ENCODE measurements at regions not wholly inside any gene's neighbourhood (a gene's known extent, or its start where the extent isn't known, plus 50 kb on each side); places are given as distances from the start of the nearest gene placed in this dataset.

DNA sequence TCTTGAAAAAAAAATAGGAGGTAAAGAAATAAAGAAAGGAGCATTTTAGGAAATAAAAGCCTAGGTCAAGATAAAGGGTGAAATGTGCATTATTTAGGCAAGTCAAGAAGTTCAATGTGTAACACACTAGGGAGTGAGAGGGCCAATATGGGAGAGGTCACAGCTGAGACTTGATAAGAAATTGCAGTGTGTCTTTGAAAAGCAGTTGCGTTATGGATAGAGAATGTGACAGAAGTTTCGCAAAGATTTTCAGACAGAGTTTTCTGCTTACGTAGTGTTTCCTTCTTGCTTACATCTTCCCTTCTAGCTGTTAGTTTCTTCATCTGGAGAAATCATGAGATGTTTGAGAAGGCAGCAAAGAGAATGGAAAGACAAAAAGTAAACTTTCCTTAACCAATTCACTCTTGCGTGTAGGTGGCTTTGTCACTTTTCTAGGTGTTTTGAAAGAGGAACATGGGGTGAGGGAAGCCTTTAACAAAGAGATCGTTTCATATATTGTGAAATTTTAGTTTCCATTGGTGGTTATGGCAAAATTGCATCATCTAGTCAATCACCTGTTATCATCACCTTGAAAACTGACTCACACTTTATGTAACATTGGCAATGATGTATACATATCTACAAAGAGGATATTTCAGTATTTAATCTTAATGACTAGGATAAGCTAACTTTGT is 975.5 kb downstream of the OLFM4 start:
- ATAC-seq = no peak
- Histone ChIP-seq H3K27me3 (no peaks in the 10 kb centered on the region), H3K9me3 (no peaks in the 10 kb centered on the region), H3K4me3 (no peak overlapping the region), H3K36me3 (no peaks in the 10 kb centered on the region), H3K4me1 (no peaks in the 10 kb centered on the region), H3K27ac (no peak overlapping the region)
- intact Hi-C loops (cut with DNase I) = no loop called here
- no peak for TF ChIP-seq CTCF (IDR thresholded peaks at IDR 0.05)
- DNase-seq = no peak

GRCh38 chr13:54016542-54016941 is 987.9 kb downstream of the OLFM4 start:
- Histone ChIP-seq H3K27ac (no peak overlapping the region), H3K27me3 (no peaks in the 10 kb centered on the region), H3K4me1 (no peaks in the 10 kb centered on the region), H3K36me3 (no peaks in the 10 kb centered on the region), H3K4me3 (no peak overlapping the region), H3K9me3 (no peaks in the 10 kb centered on the region)
- intact Hi-C loops (cut with DNase I) = no loop called here
- no peak for DNase-seq
- ATAC-seq = no peak
- TF ChIP-seq CTCF (IDR thresholded peaks at IDR 0.05) = no peak

DNA sequence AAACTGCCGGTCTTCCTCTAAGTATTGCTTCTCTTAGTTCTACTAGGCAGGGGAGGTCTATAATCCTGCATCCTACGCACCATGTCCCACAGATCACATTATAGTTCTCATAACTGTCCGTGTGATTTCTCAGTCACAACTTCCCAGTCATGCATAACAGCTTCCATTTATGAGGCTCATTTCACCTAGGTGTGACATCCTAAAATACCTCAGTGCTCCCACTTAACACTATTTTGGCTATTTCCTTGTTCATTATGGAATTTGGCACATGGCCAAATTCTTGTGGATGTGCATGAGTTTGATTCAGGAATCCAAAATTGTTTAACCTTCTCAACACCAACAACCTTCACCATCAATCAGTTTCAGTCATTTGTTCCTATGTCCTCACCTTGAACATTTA is 989.9 kb downstream of the OLFM4 start:
- Histone ChIP-seq H3K27me3 (no peaks in the 10 kb centered on the region), H3K9me3 (no peaks in the 10 kb centered on the region), H3K27ac (no peak overlapping the region), H3K4me3 (no peak overlapping the region), H3K36me3 (no peaks in the 10 kb centered on the region), H3K4me1 (no peaks in the 10 kb centered on the region)
- intact Hi-C loops (cut with DNase I) = no loop called here
- no peak for TF ChIP-seq CTCF (IDR thresholded peaks at IDR 0.05)
- DNase-seq = no peak
- ATAC-seq = no peak

DNA sequence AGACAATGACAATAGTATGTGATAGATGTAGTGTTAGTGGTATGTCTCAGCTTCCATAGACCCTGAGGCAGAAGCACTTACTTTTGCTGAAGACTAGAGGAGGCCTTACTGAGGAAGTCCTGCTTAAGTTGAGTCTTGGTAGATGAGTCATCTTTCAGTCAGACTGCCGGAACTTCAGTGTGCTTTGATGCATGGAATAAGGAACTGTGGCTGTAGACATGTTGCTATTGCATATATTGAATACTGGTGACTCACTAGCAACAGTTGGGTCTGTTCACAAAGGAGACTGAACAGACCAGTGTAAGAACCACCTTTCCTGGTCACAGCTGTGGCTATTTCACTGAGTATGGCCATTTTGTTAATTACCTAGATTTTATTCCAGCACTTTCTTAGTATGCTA is 1000.6 kb downstream of the OLFM4 start:
- H3K4me1 ChIP-seq = no peaks in the 10 kb centered on the region
- H3K27me3 ChIP-seq = no peaks in the 10 kb centered on the region
- no peaks in the 10 kb centered on the region for H3K36me3 ChIP-seq
- ATAC-seq = no peak
- no peak for TF ChIP-seq CTCF (IDR thresholded peaks at IDR 0.05)
- no peak for DNase-seq
- intact Hi-C loops (cut with DNase I) = no loop called here
- H3K4me3 ChIP-seq = no peak overlapping the region
- H3K9me3 ChIP-seq = peaks cover 3% of the 10 kb centered on the region
- no peak overlapping the region for H3K27ac ChIP-seq

DNA sequence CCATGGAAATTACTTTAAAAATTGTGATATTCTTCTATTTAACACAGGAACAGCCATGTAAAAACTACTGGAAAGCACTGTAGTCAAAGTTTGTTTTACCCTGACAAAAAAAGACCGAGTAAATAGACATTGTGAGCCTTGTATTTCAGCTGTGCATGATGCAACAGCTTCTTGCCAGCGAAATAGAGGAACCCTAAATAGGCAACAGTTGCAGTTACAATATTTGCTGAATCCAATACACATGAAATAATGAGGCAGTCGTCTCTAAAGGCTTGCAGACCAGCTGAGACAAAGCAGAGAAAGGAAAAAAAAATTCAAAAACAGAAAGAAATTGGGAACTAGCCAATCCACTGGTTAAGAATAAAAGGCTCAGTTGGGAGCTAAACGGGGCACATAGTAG is 1001.1 kb downstream of the OLFM4 start:
- no peaks in the 10 kb centered on the region for H3K4me1 ChIP-seq
- intact Hi-C loops (cut with DNase I) = no loop called here
- H3K27me3 ChIP-seq = no peaks in the 10 kb centered on the region
- no peak overlapping the region for H3K27ac ChIP-seq
- no peak for ATAC-seq
- DNase-seq = no peak
- peaks cover 3% of the 10 kb centered on the region for H3K9me3 ChIP-seq
- TF ChIP-seq CTCF (IDR thresholded peaks at IDR 0.05) = no peak
- no peaks in the 10 kb centered on the region for H3K36me3 ChIP-seq
- no peak overlapping the region for H3K4me3 ChIP-seq

DNA sequence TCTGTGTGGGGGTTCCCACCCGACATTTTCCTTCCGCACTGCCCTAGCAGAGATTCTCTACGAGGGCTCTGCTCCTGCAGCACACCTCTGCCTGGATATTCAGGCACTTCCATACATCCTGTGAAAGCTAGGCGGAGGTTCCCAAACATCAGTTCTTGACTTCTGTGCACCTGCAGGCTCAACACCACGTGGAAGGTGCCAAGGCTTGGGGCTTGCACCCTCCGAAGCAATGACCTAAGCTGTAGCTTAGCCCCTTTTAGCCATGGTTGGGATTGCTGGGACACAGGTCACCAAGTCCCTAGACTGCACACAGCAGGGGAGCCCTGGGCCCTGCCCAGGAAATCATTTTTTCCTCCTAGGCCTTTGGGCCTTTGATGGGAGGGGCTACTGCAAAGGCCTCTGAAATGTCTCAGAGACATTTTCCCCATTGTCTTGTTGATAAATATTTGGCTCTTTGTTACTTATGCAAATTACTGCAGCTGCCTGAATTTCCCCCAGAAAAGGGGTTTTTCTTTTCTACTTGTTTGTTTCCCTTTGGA is 1004.8 kb downstream of the OLFM4 start:
- DNase-seq (no peak), ATAC-seq (no peak)
- Histone ChIP-seq H3K36me3 (no peaks in the 10 kb centered on the region), H3K27ac (no peak overlapping the region), H3K4me3 (no peak overlapping the region), H3K27me3 (no peaks in the 10 kb centered on the region), H3K4me1 (no peaks in the 10 kb centered on the region), H3K9me3 (no peaks in the 10 kb centered on the region)
- intact Hi-C loops (cut with DNase I) = no loop called here
- no peak for TF ChIP-seq CTCF (IDR thresholded peaks at IDR 0.05)

Data from upper lobe of right lung (tissue), 1 donor.